ENCODE measurements at regions not wholly inside any gene's neighbourhood (a gene's known extent, or its start where the extent isn't known, plus 50 kb on each side); places are given as distances from the start of the nearest gene placed in this dataset.

DNA sequence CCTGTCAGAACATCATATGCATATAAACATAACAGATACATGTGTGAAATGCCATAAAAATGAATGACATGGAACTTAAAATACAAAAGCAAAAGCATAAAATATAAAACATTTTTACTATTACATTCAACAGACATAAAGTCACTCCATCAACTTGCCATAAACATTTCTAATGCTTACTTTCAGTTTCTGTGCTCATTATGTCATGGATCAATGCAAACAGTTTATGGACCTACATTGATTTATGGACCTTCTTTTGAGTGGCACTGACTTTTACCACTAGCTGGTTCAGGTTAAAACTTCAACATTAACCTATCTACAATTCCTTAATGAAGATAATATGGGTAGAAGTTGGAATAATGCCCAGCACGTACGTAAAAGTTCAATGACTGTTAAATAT, 577.4 kb upstream of the LMCD1 start:
- ATAC-seq (no peak), DNase-seq (no peak)
- H3K4me3 ChIP-seq = no peak overlapping the region
- H3K9me3 ChIP-seq = no peaks in the 10 kb centered on the region
- no peak overlapping the region for H3K27ac ChIP-seq
- H3K27me3 ChIP-seq (ENCODE audit: low read depth) = no peaks in the 10 kb centered on the region
- TF ChIP-seq, protein P1, sequence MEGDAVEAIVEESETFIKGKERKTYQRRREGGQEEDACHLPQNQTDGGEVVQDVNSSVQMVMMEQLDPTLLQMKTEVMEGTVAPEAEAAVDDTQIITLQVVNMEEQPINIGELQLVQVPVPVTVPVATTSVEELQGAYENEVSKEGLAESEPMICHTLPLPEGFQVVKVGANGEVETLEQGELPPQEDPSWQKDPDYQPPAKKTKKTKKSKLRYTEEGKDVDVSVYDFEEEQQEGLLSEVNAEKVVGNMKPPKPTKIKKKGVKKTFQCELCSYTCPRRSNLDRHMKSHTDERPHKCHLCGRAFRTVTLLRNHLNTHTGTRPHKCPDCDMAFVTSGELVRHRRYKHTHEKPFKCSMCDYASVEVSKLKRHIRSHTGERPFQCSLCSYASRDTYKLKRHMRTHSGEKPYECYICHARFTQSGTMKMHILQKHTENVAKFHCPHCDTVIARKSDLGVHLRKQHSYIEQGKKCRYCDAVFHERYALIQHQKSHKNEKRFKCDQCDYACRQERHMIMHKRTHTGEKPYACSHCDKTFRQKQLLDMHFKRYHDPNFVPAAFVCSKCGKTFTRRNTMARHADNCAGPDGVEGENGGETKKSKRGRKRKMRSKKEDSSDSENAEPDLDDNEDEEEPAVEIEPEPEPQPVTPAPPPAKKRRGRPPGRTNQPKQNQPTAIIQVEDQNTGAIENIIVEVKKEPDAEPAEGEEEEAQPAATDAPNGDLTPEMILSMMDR (IDR thresholded peaks at IDR 0.05) = no peak
- intact Hi-C loops (cut with DNase I) = no loop called here
- H3K4me1 ChIP-seq = no peaks in the 10 kb centered on the region
- H3K36me3 ChIP-seq = no peaks in the 10 kb centered on the region

DNA sequence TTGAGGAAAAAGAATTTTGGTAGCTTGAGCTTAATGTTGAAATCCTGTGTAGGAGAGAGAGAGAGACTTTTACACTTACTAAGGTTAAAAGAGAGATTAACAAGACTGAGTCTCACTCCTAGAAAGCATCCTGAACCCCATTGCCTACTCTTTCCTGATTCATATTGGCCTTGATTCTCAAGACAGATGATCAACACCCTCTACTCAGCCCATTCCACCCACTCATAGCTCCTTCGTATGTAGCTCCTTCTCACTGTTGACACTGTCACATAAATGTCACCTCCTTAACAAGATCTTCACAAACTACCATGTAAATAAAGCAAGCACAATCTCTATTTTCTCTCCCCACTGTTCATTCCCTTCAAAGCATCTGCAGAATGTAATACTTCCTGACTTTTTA, 574.6 kb upstream of the LMCD1 start:
- Histone ChIP-seq H3K27ac (no peak overlapping the region), H3K9me3 (no peaks in the 10 kb centered on the region), H3K4me1 (no peaks in the 10 kb centered on the region), H3K4me3 (no peak overlapping the region), H3K27me3 (ENCODE audit: low read depth) (no peaks in the 10 kb centered on the region), H3K36me3 (no peaks in the 10 kb centered on the region)
- intact Hi-C loops (cut with DNase I) = no loop called here
- DNase-seq = no peak
- TF ChIP-seq, protein P1 (IDR thresholded peaks at IDR 0.05) = no peak
- no peak for ATAC-seq

DNA sequence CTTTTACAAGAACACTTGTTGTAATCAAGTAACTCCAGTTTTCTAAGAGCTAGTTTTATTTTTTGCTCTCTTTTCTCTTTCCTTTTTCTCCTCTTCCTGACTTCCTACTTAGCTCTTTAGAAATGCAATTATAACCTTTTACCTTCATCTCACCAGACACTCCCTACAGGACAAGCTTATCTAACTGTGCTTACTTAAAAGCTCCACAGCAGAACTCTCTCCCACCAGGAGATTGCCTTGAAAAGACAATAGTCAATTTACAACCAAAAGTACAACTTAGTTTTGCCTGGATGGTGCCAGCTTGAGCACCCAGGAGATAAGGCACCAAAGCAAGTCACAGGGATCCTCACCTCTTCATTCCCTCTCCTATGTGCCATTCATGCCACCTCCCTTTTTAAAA, 573.8 kb upstream of the LMCD1 start:
- intact Hi-C loops (cut with DNase I) = no loop called here
- TF ChIP-seq, protein P1 (IDR thresholded peaks at IDR 0.05) = no peak
- H3K36me3 ChIP-seq = no peaks in the 10 kb centered on the region
- no peak for DNase-seq
- no peak overlapping the region for H3K4me3 ChIP-seq
- no peak overlapping the region for H3K27ac ChIP-seq
- ATAC-seq = no peak
- no peaks in the 10 kb centered on the region for H3K9me3 ChIP-seq
- H3K27me3 ChIP-seq (ENCODE audit: low read depth) = no peaks in the 10 kb centered on the region
- no peaks in the 10 kb centered on the region for H3K4me1 ChIP-seq

DNA sequence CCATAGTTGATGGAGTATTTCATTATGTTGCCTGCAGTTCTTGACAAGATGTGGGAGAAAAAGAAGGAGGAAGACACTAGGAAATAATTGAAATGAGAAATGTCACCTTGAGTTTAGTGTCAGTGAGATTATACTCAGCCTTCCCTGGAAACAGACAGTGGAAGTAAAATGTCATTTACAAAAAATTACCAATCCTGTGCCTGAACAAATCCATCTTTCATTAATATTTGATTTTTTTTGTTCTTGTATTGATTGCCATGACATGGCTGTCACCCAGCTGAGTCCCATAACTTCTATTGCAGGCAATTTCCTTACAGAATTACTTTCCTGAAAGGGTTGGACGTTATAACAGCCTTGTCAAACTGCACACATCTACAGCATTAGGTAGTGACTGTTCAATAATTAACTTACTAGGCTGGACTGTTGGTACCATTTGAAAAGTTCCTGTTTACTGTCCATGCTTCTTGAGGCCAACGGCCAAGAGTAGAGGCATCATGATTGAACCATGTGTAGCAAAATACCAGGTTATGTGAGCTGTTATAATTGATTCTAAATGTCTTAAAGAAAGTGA, 572.2 kb upstream of the LMCD1 start:
- intact Hi-C loops (cut with DNase I) = no loop called here
- ATAC-seq (no peak), DNase-seq (no peak)
- TF ChIP-seq, protein P1 (IDR thresholded peaks at IDR 0.05) = no peak
- Histone ChIP-seq H3K27ac (no peak overlapping the region), H3K27me3 (ENCODE audit: low read depth) (no peaks in the 10 kb centered on the region), H3K36me3 (no peaks in the 10 kb centered on the region), H3K4me3 (no peak overlapping the region), H3K4me1 (no peaks in the 10 kb centered on the region), H3K9me3 (no peaks in the 10 kb centered on the region)

DNA sequence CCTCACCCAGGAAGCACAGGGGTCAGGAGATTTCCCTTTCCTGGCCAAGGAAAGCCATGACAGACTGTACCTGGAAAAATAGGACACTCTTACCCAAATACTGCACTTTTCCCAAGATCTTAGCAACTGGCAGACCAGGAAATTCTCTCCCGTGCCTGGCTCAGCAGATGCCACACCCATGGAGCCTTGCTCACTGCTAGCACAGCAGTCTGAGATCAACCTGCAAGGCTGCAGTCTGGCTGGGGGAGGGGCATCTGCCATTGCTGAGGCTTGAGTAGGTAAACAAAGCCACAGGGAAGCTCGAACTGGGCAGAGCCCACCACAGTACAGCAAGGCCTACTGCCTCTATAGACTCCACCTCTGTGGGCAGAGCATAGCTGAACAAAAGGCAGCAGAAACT, 567.3 kb upstream of the LMCD1 start:
- TF ChIP-seq, protein P1 (IDR thresholded peaks at IDR 0.05) = no peak

DNA sequence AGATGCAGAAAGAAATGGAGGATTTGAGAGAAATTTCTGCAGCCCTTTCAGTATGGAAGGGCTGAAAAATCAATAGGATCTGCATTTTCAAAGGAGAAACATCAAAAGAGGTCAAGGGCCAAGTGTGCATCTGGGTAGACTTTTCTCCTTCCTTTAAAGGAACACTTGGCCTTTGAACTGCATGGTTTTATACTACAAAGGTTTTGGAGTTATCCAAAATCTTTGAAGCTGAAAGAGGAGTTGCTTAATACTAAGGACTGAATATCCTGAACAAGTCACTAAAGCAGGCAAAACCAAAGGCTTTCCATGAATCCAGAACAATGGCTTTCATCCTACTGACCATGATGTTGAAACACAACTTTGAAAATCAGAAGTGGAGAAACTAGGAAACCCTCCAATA, 553.7 kb upstream of the LMCD1 start:
- Histone ChIP-seq H3K9me3 (no peaks in the 10 kb centered on the region), H3K27ac (no peak overlapping the region), H3K4me1 (no peaks in the 10 kb centered on the region), H3K27me3 (ENCODE audit: low read depth) (no peaks in the 10 kb centered on the region), H3K36me3 (no peaks in the 10 kb centered on the region), H3K4me3 (no peak overlapping the region)
- no peak for ATAC-seq
- DNase-seq = no peak
- TF ChIP-seq, protein P1 (IDR thresholded peaks at IDR 0.05) = no peak
- intact Hi-C loops (cut with DNase I) = no loop called here

More for the DNA sequence above, 567.3 kb upstream of the LMCD1 start:
- intact Hi-C loops (cut with DNase I) = no loop called here
- Histone ChIP-seq H3K27me3 (ENCODE audit: low read depth) (no peaks in the 10 kb centered on the region), H3K36me3 (no peaks in the 10 kb centered on the region), H3K4me1 (no peaks in the 10 kb centered on the region), H3K9me3 (peaks cover 4% of the 10 kb centered on the region), H3K4me3 (no peak overlapping the region), H3K27ac (no peak overlapping the region)
- no peak for DNase-seq
- no peak for ATAC-seq

Data from lower lobe of right lung (tissue), 2 donors.